Activated naive CD4-positive, alpha-beta T cell treated with anti-CD3 and anti-CD28 coated beads, Interleukin-2, amount 50 U/mL, for 24 hours (primary cell): ENCODE measurements at regions not wholly inside any gene's neighbourhood (a gene's known extent, or its start where the extent isn't known, plus 50 kb on each side); places are given as distances from the start of the nearest gene placed in this dataset.
"Not testable (repeated sequence)": the region's sequence is repeated elsewhere in the genome, so short reads cannot be mapped to it uniquely, and the experiment has no call there.

Source experiments
- H3K27ac Mint-ChIP-seq: one replicate; pipeline ENCODE4 v1.8.0; 2021; ENCODE audit warnings: mild to moderate bottlenecking, mixed read lengths
- H3K27me3 Mint-ChIP-seq: one replicate; pipeline ENCODE4 v1.8.0; 2021; ENCODE audit warnings: mixed read lengths
- H3K36me3 Mint-ChIP-seq: one replicate; pipeline ENCODE4 v1.8.0; 2021; ENCODE audit warnings: mixed read lengths
- H3K4me1 Mint-ChIP-seq: one replicate; pipeline ENCODE4 v1.8.0; 2021; ENCODE audit warnings: mixed read lengths
- H3K4me3 Mint-ChIP-seq: one replicate; pipeline ENCODE4 v1.8.0; 2021; ENCODE audit warnings: mild to moderate bottlenecking, mixed read lengths
- H3K9me3 Mint-ChIP-seq: one replicate; pipeline ENCODE4 v1.8.0; 2021; ENCODE audit warnings: mixed read lengths

DNA sequence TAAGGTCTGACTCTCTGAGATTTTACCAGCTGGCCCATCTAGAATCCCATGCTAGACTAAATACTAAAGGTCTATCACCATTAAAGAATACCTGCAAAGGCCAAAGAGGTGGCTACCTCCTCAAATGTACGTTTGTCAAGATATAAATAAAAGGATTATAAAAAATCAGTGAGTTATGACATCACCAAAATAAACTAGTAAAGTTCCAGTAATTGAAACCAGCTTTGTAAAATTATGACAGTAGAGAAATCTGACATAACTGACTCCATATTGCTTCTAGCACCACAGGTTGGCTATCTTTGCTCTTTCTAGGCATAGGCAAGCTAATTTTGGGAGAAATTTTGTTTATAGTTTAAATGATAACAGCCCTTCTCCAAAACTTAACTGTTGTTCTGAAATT lies 536.3 kb downstream of the TFAP2A start:
- no peaks in the 10 kb centered on the region for H3K27me3 Mint-ChIP-seq
- H3K4me1 Mint-ChIP-seq: no peaks in the 10 kb centered on the region
- H3K9me3 Mint-ChIP-seq: peaks cover 14% of the 10 kb centered on the region
- H3K4me3 Mint-ChIP-seq: no peak overlapping the region
- no peak overlapping the region for H3K27ac Mint-ChIP-seq
- H3K36me3 Mint-ChIP-seq: no peaks in the 10 kb centered on the region

DNA sequence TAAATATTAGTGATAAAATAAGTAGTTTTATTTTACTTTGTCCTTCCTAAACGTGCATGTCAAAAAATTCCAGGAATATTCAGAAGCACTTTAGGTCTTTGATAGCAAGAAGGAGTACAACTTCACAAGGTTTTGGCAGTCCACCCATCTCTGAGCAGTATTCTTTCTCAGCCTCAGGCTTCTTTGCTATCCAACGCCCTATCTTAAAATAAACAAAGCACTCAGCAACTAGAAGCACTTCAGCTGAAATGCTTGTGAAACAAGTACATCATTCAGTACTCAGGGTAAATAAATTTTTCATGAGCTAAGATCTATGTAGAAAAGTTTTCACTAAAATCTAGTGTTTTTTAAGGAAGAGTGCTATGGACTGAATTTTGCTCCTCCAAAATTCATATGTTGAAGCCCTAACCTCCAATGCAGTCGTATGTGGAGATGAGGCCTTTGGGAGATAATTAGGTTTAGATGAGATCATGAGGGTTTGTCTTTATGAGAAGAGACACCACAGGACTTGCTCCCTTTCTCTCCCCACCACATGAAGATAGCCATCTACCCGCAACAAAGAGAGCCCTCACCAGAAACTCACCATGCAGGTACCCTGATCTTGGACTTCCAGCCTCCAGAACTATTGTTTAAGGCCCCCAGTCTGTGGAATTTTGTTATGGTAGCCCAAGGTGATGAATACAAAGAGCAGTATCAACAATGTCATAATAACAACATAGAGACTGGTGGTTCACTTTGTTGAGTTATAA lies 539.1 kb downstream of the TFAP2A start:
- Mint-ChIP-seq H3K9me3 (peaks cover 11% of the 10 kb centered on the region), H3K27me3 (no peaks in the 10 kb centered on the region), H3K4me1 (no peaks in the 10 kb centered on the region), H3K36me3 (no peaks in the 10 kb centered on the region), H3K27ac (no peak overlapping the region), H3K4me3 (no peak overlapping the region)

DNA sequence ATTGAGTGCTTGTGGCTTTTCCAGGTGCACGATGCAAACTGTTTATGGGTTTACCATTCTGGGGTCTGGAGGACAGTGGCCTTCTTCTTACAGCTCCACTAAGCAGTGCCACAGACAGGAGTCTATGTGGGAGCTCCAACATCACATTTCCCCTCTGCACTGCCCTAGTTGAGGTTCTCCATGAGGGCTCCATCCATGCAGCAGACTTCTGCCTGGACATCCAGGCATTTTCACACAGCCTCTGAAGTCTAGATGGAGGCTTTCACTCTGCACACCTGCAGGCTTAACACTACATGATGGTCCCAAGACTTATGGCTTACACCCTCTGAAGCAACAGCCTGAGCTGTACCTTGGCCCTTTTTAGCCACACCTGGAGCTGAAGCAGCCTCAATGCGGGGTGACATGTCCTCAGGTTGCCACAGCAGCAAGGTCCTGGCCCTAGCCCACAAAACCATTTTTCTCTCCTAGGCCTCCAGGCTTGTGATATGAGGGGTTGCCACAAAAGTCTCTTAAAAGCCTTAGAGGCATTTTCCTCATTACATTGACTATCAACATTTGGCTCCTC lies 552.2 kb downstream of the TFAP2A start:
- no peak overlapping the region for H3K27ac Mint-ChIP-seq
- H3K4me1 Mint-ChIP-seq: no peaks in the 10 kb centered on the region
- H3K4me3 Mint-ChIP-seq: no peak overlapping the region
- H3K36me3 Mint-ChIP-seq: no peaks in the 10 kb centered on the region
- H3K27me3 Mint-ChIP-seq: no peaks in the 10 kb centered on the region
- H3K9me3 Mint-ChIP-seq: peaks cover 20% of the 10 kb centered on the region

DNA sequence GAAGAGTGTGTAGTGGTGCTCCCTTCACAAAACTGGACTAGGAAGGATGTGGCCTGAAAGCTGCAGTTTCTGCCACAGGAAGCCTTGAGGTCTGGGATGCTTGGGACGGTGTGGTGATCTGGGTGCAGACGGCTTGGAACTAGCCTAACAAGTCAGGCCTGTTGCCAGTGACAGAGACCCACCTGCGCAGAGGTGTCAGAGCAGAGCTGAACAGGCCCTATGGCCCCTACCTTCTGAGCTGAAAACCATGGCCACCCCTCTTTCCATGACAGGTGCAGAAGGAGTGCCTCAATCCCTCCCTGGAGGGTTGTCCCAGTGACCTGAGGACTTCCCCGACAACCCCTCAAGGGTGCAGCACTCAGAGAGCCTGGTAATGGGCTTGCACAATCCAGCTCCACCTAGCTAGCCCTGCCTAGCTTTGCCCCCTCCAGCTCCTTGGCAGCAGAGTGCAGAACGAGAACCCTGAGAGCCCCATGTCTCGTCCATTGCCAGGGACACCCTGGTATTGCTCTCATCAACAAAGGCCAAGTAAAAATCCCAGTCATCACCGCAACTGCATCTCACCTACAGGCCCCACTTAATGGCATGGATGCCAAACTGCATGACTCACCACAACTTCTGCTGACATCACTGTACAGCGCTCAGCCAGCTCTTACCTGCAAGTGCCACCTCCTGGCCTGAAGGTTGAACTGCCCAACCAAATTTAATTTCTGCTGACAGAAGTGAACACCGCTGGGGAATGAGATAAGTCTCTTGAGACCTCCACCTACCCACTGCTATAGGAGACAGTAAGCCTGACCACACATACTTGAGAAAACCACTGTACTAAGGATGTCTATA lies 563.1 kb downstream of the TFAP2A start:
- no peak overlapping the region for H3K27ac Mint-ChIP-seq
- no peak overlapping the region for H3K4me3 Mint-ChIP-seq
- H3K27me3 Mint-ChIP-seq: no peaks in the 10 kb centered on the region
- no peaks in the 10 kb centered on the region for H3K36me3 Mint-ChIP-seq
- H3K9me3 Mint-ChIP-seq: peaks cover 19% of the 10 kb centered on the region
- no peaks in the 10 kb centered on the region for H3K4me1 Mint-ChIP-seq

DNA sequence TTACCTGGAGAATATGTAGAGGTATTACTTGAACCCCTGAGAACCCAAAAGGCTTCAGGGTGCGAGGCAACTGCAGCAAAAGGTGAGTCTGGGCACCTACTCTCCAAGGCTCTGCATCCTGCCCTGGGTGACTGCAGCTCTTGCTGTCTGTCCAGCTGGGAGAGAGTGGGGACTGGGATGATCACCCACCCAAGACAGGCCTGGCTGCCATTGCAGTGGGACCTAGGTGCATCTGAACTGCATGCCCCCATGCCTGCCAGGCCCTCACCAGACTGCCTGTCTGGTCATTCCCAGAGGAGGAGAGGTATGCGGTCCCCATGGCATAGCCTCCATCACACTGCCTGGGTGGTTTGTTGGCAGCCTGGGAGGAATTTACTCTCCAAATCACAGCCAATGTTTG lies 563.9 kb downstream of the TFAP2A start:
- peaks cover 19% of the 10 kb centered on the region for H3K9me3 Mint-ChIP-seq
- H3K36me3 Mint-ChIP-seq: no peaks in the 10 kb centered on the region
- no peaks in the 10 kb centered on the region for H3K4me1 Mint-ChIP-seq
- no peaks in the 10 kb centered on the region for H3K27me3 Mint-ChIP-seq
- H3K27ac Mint-ChIP-seq: no peak overlapping the region
- H3K4me3 Mint-ChIP-seq: no peak overlapping the region

DNA sequence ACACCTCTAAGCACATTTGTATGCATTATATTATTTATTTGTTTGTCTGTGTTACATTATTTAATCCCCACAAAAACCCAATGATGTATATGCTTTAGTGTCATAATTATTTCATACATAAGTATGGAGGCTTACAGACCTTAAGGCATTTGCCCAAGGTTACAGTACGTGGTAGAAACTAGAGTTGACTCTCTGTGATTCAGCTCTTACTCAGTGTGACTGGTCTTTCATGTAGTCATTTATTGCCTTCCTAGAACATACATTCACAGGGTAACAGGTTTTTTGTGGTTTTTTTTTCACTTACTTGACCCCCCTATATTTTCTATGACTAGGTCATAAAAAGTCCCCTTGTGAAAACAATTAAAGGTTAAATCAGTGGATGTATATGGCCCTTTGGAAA lies 566.8 kb downstream of the TFAP2A start:
- Mint-ChIP-seq H3K4me3 (no peak overlapping the region), H3K9me3 (peaks cover 14% of the 10 kb centered on the region), H3K4me1 (no peaks in the 10 kb centered on the region), H3K36me3 (no peaks in the 10 kb centered on the region), H3K27me3 (no peaks in the 10 kb centered on the region), H3K27ac (no peak overlapping the region)

DNA sequence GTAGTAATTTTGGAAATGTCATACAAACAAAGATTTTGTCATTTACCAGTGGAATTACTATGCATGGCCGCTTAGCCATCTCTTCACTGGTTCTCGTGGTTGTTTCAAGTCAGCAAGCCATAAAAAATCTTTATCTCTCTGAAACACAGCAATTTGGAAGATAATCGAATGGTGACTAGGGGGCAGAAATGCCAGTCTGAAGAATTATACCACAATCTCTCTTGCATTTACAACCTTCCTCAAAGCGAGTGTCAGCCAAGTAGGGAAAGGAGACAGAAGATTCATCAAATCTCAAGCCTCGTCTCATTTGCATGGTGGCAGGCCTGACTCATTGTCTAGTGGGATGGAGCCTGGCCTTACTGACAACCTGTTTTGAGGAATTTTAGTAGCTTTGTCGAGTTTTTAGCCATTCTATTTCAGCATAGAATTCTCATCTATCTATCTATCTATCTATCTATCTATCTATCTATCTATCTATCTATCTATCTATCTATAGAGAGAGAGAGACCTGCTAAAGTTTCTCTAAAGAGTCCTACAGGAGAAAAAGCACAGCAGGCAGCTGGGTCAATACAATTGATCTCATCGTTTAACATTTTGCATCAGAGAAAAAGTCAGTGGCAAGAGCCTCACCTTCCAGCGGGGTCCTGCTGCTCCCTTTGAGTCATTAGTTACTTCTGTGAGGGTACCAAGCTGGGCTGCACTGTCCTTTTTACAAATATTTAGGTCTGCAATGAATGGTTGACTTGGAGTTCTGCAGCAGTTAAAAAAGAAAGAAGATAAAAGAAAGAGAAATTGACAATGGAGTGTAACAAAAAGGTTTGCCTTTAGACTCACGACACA lies 572.8 kb downstream of the TFAP2A start:
- Mint-ChIP-seq H3K36me3 (no peaks in the 10 kb centered on the region), H3K4me3 (no peak overlapping the region), H3K9me3 (peaks cover 12% of the 10 kb centered on the region), H3K27ac (no peak overlapping the region), H3K4me1 (no peaks in the 10 kb centered on the region), H3K27me3 (peaks cover 1% of the 10 kb centered on the region)

DNA sequence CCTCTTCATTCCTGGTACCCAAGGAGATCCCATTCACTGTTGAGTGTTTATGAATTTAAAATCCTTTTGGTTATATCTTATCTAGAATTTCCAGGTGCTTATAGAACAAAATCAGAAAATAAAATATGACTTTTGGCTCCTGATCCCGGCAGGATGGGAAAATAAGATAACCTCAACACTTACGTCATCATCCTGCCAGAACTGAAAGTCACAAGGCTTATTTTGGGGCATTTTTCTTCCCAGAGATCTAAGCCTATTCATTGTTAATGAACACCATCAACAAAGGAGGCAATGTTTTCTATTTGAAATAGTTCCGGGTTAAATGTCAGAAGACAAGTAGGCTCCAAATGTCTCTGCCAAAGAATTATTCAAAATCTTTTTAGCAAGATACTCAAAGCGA lies 580.6 kb downstream of the TFAP2A start:
- H3K36me3 Mint-ChIP-seq: no peaks in the 10 kb centered on the region
- H3K9me3 Mint-ChIP-seq: peaks cover 4% of the 10 kb centered on the region
- H3K4me3 Mint-ChIP-seq: no peak overlapping the region
- H3K27me3 Mint-ChIP-seq: peaks cover 1% of the 10 kb centered on the region
- no peaks in the 10 kb centered on the region for H3K4me1 Mint-ChIP-seq
- H3K27ac Mint-ChIP-seq: no peak overlapping the region

DNA sequence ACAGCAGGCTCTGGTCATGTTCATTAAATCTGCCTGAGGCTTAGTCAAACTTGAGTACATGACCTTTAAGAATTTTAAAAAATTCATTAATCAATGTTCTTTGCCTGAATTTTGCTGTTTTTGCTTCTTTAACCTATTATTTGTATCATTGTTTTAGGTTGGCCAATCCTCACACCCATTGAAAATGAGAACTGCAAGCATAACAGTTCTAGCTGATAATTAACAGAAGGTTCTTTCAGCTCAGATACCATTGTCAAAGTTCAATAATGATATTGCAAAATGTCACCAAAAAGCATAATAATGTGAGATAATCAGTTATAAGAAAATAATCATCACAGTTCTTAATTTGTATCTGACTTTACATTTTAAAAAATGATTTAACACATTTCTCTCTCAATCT lies 583.1 kb downstream of the TFAP2A start:
- Mint-ChIP-seq H3K4me1 (no peaks in the 10 kb centered on the region), H3K27me3 (no peaks in the 10 kb centered on the region), H3K9me3 (no peaks in the 10 kb centered on the region), H3K27ac (no peak overlapping the region), H3K4me3 (no peak overlapping the region), H3K36me3 (no peaks in the 10 kb centered on the region)

DNA sequence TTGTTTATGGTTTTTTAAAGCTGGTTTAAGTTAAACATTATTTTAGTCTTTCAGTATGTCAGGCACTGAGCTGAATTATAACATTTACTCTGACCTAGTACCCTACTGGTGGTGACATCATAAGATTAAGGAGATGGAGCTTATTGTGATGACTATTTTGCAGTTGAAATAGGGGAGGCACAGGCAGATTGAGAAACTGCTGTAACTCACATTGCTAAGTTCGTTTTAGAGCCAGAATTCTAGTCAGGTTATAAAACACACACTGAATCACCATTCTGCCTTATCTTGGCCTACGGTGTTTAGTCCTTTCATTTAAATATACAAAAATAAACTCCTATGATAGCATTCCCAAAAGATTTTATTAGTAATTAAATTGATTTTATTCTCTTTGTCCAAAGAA lies 584.1 kb downstream of the TFAP2A start:
- no peaks in the 10 kb centered on the region for H3K27me3 Mint-ChIP-seq
- H3K4me1 Mint-ChIP-seq: no peaks in the 10 kb centered on the region
- H3K36me3 Mint-ChIP-seq: no peaks in the 10 kb centered on the region
- no peaks in the 10 kb centered on the region for H3K9me3 Mint-ChIP-seq
- H3K4me3 Mint-ChIP-seq: no peak overlapping the region
- no peak overlapping the region for H3K27ac Mint-ChIP-seq

DNA sequence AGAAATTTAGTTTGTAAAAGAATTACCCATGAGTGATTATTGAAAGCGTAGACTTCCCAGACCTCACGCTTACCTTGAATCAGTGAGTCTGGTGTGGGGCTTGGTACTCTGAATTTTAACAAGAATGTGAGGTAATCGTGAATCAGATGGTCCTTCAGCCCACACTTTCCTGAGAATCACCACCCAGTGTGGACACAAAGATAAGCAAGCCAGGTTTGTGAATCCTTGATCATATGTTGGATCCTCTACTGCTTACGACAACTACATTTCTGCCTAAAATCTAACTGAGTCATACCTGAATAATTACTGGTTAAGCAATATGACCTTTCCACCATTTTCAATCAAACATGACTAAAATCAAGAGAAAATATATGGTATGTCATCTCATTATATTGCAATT lies 589.3 kb downstream of the TFAP2A start:
- Mint-ChIP-seq H3K9me3 (no peaks in the 10 kb centered on the region), H3K27ac (no peak overlapping the region), H3K4me1 (no peaks in the 10 kb centered on the region), H3K27me3 (peaks cover 2% of the 10 kb centered on the region), H3K4me3 (no peak overlapping the region), H3K36me3 (no peaks in the 10 kb centered on the region)

DNA sequence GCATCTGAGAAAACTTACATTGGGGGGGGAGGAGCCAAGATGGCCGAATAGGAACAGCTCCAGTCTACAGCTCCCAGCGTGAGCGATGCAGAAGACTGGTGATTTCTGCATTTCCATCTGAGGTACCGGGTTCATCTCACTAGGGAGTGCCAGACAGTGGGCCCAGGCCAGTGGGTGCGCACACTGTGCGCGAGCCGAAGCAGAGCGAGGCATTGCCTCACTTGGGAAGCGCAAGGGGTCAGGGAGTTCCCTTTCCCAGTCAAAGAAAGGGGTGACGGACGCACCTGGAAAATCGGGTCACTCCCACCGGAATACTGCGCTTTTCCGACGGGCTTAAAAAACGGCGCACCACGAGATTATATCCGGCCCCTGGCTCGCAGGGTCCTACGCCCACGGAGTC lies 604.1 kb downstream of the TFAP2A start:
- H3K4me1 Mint-ChIP-seq, H3K4me3 Mint-ChIP-seq, H3K27ac Mint-ChIP-seq, H3K36me3 Mint-ChIP-seq, H3K9me3 Mint-ChIP-seq, H3K27me3 Mint-ChIP-seq: not testable (repeated sequence)

DNA sequence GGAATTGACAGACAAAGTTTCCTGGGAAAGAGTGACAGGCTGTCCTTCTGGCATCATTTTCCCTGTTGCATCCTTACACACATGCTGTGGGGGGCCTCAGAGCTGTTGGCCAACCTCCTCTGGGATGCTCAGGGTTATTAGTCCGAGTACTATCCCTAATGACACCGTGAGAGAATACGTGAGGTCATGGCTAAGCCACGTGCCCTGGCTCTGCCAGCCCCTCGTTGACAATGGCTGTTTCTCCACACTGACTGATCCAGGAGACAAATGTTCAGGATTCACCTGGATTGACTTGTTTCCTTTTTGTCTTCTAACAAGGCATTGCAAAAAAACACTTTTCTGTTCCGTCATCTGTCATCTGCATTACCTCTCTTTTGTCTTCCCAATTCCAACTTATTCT lies 604.6 kb downstream of the TFAP2A start:
- Mint-ChIP-seq H3K4me3 (no peak overlapping the region), H3K4me1 (no peaks in the 10 kb centered on the region), H3K36me3 (no peaks in the 10 kb centered on the region), H3K9me3 (peaks cover 6% of the 10 kb centered on the region), H3K27ac (no peak overlapping the region), H3K27me3 (no peaks in the 10 kb centered on the region)

DNA sequence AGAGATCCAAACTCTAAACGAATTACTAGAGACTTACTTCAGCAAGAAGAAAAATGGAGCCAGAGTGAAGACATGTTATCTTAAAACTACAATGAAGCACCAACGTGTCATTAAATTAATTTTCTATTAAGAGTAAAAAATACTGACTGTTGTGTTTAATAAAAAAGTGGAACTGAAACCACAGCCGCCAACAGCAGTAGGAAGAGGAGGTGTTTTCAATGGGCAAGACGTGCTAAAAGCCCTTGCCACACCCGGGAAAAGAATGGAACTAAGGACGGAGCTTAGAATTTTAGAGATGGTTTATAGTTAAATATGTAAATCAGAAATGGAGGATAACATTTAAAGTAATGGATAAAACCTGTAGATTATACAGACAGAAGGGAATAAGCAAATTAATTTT lies 608.7 kb downstream of the TFAP2A start:
- H3K27ac Mint-ChIP-seq: no peak overlapping the region
- no peak overlapping the region for H3K4me3 Mint-ChIP-seq
- no peaks in the 10 kb centered on the region for H3K27me3 Mint-ChIP-seq
- H3K4me1 Mint-ChIP-seq: no peaks in the 10 kb centered on the region
- H3K9me3 Mint-ChIP-seq: peaks cover 6% of the 10 kb centered on the region
- H3K36me3 Mint-ChIP-seq: no peaks in the 10 kb centered on the region

DNA sequence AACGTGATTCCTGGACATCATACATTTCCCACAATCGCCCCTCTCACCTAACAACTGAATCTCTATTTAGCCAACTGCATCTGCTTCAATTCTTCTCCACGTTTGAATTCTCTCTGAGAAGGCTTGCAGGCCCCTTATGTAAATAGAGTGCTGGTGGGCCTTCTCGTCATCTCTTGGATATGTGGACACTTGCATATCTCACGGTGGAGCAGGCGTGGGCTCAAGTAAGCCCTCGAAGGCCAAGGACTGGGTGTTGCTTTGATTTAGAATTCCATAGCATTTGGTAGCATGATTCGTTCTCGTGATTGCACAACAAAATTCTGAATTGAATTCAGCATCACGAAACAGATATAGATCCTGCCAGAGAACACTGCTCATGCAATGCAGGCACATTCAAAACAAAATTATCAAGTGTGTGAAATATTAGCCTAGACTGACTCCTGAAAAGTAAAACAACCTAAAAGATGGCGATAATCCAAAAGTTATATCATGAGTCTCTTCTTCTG lies 613.6 kb downstream of the TFAP2A start:
- Mint-ChIP-seq H3K9me3 (peaks cover 17% of the 10 kb centered on the region), H3K4me3 (no peak overlapping the region), H3K27me3 (no peaks in the 10 kb centered on the region), H3K4me1 (no peaks in the 10 kb centered on the region), H3K27ac (no peak overlapping the region), H3K36me3 (no peaks in the 10 kb centered on the region)
